SW480 (cell line): ENCODE measurements at regions not wholly inside any gene's neighbourhood (a gene's known extent, or its start where the extent isn't known, plus 50 kb on each side); places are given as distances from the start of the nearest gene placed in this dataset.

ENCODE experiments used
- DNase-seq: peaks from one replicate; pipeline ENCODE4 v3.0.0-alpha.2; 2016; ENCODE audit warnings: low spot score

DNA sequence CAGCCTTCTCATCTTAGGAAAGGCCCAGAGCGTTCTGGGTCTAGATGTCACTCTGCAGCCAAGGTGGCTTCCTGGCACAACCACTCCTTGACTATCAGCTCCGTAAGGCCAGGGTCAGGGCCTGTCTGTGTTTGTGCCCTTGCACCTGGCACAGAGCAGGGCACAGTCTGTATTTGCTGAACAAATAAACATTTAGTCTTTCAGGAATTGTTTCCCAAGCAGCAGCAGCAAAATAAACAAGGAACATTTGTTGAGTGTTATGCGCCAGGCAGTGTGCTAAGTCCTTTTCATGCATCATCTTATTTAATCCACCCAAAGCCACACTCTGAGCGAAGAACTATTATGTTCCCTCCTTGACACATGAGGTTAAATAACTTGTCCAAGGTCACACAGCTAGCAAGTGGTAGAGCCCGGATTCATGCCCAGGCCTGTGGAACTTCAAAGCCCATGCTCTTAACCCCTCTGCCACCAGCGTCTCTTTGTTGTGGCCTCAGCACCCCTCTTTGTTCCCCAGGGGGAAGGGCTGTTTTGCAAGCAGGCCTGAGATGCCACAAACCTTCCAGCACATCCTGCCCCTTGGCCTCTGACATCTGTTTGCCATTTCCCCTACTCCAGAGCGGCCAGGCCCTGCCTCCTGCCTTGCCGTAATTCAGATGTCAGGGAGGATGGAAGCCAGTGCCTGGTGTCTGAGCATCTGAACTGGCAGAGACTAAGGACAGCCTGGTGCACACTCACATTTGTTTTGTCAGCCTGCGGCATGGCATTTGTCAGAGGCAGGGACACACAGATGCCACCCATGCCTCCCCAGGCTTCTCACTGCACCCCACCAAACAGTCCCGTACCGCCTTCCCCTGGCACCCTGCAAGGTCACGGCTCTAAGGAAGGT is 325.8 kb upstream of the ZMIZ1 start:
- DNase-seq, result peak; percentile 86

DNA sequence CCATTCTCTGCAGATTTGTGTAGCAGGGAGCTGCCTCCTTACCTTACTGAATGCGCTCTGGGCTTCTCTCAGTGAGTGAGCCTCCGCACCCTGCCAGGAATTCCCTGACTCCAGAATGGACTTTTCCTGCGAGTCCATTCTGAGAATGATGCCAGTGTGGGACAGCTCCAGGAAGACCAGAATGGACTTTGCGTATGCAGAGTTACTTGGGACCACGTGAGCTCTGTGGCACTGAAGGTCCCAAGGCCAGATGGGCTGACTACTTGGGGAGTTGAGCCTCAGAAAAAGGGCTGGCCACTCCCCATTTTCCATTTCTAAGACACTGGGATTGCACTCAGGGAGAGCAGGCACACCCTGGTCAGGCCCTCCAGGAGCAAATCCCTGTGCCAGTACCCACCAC is 324.7 kb upstream of the ZMIZ1 start:
- DNase-seq, result no peak

DNA sequence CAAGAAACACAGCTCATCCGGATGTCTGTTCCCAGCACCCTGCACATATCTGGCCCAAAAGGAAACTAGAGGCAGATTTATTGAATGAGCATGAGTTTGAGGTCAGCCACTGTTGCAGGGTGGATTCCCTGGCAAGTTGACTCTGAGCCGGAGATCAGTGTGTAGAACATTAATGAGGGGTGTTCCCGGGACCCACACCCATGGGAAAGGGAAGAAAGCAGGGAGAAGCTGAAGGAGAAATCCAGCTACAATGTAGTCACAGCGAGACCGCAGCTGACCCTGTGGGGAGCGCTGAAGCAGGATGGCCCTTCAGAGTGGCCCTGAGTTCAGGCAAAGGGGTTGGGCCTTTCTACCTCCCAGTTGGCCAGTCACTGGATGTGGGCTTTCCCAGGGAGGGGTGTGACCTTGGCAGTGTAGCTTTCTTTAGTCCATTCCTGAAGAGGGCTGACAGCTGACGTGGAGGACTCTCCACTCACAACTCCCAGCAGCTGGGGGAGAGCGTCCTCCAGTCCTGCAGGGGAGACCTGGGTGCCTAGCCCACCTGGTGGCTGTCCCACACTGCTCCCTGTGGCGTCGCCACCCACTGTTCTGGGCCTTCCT is 324.2 kb upstream of the ZMIZ1 start:
- DNase-seq, result peak; percentile 34

DNA sequence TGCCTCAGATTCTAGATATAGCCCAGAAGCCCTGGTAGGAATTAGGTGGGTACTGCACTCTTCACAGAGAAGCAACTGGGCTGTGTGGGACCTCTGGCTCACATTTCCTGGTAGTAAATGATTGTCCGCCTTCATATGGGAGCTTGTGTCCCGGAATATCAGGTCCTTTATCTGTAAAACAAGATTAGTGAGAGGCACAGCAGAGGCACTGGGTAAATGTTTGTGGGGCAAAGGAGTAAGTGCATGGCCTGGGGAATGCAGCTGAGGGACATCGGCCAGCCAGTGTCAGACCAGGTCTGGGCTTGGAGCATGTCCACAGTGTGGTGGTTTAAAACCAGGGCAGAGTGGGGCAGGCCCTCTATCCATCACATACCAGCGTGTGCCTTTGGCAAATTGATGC is 323.3 kb upstream of the ZMIZ1 start:
- no peak for DNase-seq

DNA sequence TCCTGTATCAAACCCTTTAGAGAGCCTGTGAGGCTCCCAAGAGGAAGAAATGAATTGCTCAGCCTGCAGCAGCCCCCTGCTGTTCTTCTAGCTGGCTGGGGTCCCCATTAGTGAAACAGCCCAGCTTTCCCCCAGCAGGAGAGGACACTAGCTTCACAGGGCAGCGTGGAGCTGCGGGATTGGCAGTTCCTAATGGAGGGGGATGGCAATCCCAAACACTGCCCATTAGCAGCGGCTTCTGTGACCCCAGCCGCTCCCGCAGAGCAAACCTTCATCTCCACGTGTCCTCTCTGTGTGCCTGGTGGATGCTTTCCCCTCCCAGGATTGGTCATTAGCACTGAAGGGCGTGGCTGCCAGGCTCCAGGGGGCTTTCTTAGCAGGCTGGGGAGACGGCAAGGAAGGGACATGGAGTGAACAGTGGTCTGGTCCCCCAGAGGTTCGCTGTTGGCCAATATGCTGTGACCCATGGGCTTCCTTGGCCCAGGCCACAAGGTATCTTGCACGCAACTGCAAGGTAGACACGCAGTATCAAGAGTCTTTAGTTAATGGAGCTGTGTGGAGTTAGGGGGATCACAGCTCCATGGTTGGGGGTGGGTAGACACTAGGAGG is 322.5 kb upstream of the ZMIZ1 start:
- no peak for DNase-seq

DNA sequence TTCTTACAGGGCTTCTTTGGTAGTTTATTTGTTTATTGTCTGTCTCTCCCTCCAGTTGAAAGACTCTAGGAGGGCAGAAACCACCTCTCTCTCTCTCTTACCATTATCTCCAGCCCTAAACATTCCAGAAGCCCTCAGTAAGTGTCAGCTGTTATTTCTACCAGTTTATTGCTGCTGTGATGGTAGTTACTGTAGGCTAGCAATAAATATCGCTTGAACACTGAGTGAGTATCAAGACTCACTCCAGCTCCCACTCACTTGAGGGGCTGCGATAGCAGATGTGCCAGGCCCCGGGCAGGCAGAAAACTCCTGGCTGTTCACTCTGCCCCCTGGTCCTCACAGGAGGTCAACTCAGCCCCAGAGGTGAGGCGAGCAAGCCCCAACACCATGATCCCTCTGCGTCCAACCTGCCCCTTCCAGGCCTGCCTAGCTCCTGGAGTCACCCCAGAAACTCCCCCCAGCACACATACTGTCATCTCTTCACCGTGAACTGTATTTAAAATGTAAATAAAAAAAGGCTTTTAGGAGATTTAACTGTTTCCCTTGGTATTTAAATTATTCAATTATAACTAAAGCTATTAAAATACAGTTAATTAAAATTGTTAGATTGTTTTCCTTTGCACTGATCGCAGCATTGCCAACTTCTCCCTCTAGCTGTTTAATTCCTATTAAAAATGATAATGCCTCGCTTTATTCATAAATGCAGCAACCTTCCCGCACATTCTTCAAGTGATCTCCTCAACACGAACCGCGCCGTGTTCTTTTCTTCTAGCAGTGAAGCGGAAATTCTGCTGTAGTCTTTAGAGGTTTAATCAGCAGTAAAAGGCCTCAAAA is 321.1 kb upstream of the ZMIZ1 start:
- no peak for DNase-seq

DNA sequence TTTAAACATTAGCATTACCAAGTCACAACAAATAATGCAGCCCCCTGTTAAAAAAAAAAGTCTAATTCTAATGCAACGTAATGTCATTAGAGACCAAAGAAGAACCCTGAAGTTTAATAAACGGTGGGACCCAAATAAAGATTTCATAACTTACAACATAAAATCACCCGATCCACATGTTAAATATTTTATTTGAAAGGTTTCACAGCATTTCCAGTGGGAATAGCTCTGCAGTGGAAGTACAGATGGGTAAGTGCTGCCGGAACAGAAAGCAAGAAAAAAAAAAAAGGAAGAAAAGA is 320.6 kb upstream of the ZMIZ1 start:
- DNase-seq, result no peak

DNA sequence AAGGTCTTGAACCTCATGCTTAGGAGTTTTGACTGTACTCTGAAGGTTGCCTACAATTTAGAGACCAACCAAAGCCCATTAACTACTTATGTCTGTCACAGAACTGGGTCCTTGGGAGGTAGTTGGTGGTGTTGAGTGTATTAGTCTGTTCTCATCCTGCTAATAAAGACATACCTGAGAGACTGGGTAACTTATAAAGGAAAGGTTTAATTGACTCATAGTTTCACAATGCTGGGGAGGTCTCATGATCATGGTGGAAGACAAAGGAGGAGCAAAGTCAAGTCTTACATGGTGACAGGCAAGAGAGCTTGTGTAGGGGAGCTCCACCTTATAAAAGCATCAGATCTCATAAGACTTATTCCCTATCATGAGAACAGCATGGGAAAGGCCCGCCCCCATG is 319.6 kb upstream of the ZMIZ1 start:
- DNase-seq, result no peak

DNA sequence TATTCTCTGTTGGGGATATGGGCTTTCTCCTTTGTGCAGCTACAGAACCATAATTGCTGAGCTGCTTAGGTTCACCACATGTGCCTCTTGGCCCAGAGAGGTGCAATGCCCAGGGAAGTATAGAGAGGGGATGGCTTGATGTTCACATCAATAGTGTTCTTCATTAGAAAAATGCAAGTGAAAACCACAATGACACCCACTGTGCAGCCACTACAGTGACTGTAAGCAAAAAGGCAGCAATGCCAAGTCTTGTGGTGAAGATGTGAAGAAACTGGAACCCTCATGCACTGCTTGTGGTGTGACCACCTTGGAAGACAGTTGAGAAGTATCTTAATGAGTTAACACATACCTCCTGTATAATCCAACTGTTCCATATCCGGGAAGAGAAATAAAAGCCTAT is 318.9 kb upstream of the ZMIZ1 start:
- no peak for DNase-seq

DNA sequence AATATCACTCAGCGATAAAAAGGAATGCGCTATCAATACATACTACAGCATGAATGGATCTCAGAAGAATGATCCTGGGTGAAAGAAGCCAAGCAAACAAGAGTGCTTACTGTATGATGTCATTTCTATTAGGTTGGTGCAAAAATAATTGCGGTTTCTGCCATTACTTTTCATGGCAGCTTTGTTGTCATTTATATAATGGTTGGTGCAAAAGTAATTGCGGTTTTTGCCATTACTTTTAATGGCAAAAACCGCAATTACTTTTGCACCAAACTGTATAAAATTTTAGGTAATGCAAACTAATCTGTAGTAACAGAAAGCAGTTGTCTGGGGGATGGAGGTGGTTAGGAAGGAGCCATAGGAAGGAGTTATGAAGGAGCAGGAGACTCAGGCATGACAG is 318.3 kb upstream of the ZMIZ1 start:
- DNase-seq, result no peak

DNA sequence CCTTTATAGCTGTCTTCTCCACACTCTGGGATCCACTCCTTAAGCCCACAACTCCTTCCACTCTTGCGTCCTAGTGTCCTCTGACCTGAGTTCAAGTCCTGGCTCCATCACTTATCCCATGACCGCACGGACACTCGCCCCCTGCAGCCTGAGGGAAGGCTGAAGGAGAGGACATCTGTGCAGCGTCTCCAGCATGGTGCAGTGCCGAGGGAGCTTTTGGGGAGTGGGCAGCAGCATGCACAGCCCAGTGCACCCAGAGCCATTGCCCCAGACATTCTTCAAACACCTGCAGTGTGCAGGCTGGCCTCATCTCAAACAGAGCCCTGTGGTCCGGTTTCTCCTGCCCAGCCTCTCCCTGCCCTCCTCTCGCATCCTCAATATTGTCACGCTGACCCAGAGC is 317.1 kb upstream of the ZMIZ1 start:
- DNase-seq, result no peak

DNA sequence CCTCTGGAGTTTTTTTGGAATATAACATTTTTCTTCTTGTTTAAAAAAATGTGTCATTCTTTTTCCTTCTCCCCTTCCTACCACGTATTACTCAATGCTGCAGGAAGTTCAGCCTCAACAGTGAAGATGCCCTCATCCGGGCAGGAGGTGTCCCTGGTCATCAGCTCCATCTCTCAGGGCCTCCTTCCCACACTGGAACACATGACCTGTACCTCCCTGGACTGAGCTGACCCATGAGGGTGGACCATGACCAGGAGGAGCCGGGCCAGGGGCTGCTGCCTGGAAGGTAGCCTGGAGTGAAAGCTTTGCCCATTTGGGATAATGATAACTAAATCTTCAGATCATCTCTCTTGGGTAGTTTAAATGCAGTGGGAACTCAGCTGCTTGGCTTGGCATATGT is 316.5 kb upstream of the ZMIZ1 start:
- no peak for DNase-seq

DNA sequence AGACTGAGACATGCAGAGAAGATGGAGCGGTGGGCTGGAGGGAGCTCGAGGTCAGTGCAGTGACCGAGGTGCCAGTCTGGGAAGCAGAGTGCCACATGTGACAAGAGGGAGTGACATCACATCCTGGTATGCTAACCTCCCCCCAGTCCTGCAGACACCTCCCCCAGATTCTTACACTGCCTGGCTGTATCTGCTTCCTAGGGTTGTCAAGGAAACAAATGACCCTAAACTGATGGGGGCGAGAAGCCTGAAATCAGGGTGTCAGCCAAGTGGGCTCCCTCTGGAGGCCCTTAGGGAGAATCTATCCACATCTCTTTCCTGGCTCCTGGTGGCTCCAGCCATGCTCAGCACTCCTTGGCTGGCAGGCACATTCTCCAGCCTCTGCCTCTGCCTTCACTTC is 316.1 kb upstream of the ZMIZ1 start:
- DNase-seq, result no peak

DNA sequence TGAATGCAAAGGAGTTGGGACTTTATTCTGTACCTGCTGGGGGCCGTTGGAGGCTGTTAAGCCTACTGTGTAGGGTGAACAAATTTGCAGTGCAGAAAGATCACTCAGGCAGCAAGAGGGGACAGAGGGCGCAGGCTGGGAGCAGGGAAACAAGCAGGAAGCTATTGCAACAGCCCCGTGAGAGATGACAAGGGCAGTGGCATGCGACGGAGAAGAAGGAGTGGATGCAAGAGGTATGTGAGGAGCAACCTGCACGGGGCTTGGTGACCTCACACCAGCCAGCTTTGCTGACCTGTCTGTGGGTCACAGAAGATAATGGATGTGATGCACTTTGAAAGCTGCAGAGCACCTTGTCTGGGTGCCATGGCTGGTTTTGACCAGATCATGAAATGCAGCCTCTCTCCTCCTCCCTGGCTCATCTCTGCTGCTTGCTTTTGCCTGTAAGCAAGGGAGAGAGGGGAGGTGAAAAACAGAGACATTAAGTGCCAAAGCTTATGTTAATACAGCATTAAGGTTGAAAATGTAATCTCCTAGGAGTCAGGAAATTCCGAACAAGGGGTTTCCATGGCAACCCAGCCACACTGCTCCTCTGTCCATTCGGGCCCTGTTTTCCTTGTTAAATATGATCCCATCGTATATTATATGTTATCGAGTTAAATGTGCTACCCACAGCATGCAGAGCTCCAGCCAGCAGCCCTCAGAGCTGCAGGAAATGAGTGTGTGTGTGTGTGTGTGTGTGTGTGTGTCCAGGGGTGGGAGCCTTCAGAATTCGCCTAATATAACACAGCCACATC is 314.3 kb upstream of the ZMIZ1 start:
- DNase-seq, result no peak

DNA sequence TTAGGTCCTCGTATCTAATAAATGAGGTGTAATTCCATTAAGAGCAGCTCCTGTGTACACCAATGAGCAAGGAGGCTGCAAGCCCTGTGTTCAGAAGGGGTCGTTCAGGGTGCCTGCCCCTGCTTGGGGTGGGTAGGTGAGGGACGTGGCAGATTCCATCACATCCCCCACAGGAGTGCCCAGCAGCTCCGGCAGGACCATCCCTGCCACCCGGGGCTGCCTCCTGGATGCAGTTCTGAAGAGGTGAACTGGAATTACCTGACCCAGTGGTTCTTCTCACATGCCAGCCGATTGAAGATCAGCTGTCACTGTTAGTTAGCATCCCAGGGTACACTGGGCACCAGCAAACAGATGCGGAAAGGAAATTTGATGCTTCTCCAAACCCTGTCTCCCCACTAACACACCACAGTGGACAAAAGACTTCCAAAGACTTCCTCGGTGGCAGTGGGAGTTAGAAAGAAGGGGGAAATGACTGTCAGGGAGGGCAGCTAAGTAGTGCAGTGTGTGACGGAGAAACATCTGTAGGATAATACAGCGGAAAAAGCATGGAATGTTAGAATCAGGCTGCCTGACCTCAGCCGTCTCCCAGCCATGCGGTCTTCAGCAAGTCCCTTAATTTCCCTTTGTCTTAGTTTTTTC is 313.6 kb upstream of the ZMIZ1 start:
- DNase-seq, result no peak

DNA sequence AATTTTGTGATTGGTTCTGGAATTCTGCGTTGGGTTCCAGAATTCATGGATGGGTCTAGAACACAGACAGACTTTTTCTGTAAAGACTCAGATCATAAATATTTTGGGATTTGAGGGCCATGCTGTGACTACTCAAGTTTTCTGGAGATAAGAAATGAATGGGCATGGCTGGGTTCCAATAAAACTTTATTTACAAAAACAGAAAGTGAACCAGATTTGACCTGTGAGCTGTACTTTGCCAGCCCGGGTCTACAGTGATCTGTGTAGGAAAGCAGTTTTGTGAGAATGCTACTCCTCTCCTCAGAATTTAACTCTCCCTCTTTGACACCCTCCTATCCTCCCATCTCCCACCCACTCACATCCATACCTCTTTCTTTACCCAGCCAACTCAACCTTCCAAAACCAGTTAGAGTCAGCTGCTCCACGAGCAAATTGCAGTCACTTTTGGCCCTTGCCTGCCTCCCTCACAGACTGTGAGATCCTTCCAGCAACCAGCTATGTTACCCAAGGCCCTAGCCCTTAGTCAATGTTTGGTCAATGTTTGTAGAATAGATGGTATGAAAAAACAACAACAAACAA is 312.8 kb upstream of the ZMIZ1 start:
- DNase-seq, result no peak

DNA sequence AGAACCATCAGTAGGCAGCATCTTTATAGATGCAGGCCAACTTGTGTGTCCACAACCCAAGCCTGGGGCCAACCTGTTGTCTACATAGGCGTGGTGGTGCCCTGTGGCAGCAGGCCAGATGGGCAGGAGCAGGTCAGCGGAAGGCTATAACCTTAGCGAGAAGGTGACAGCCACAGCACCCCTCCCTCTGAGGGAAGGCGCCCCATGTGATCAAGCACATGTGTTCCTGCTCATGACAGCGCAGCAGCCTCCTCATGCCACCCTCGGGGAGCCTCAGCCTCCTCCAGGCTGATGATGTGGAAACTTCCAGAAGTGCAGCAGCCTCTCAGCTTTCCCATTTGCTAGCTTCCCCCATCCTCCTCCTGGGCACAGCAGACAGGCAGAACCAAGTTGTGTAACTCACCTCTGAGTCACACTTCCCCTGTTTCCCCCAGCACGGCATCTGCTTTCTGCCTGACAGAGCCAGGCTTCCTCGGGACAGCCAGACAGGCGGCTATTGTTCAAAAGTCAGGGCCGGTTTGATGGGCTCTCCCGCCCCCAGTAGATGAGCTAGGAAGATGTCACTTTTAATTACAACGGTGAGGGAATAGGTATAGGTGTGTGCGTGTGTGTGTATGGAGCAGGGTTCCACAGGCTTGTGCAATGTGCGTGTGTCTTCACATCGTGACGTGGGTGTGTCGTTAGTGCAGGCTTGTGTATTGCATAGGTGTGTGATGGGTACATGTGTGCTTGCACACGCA is 312.0 kb upstream of the ZMIZ1 start:
- peak; percentile 92 for DNase-seq

DNA sequence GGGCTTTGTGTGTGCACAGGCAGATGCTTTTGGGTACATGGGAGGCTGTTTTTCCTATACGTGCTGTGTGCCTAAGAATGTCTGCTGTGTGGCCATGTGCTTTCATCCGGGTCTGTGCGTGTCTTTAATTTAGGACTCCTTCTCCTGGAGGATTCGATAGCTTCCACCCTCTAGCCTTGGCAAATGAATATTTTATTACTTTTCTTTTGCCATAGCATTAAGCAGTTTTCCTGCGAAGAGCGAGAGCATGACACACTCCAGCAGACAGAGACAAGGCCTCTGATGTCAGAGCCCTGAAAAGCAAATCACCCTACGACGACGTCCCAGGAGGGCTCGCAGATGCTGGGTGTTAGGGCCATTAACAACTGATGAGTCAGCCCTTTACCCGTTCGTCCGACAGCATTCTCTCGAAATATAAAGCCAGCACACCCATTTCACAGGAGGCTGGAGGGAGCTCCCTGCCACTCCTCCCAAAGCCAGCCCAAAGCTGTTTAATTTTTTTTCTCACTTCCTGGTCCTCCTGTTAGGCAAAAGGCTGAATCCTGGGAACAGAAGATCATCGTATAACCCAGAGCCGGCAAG is 311.3 kb upstream of the ZMIZ1 start:
- DNase-seq, result peak; percentile 52

DNA sequence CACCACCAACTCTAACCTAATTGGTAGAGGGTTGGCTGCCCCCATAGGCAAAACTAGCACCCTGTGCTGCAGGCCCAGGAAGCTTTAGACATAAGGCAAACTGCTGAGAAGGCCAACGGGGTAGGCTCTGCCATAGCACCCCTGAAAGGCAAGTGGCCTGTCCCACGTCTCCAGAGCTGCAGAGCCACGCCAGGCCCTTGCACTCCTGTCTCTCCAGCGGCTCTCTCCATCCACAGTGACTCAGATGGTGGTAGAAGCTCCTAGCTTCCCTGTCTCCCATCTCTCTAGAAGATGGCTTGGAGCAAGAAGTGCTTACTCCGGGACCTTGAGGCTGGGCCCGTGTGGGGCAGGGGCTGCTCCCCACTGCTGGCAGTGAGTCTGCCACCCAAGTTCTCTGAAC is 310.6 kb upstream of the ZMIZ1 start:
- no peak for DNase-seq
